Tibial nerve (tissue), 4 donors: ENCODE measurements at regions not wholly inside any gene's neighbourhood (a gene's known extent, or its start where the extent isn't known, plus 50 kb on each side); places are given as distances from the start of the nearest gene placed in this dataset.

Experiments used
- DNase-seq, 2 donors: peaks; one replicate each; pipeline ENCODE4 v3.0.0-alpha.2; 2019; ENCODE audit warnings: low spot score in 2 of 2
- H3K27ac ChIP-seq, 4 donors: fragments of 200-600 bp; sonication (generic) in 3 of 4; one replicate each; pipeline ENCODE4 v1.5.1; 2017 to 2019; ENCODE audit warnings: mild to moderate bottlenecking in 1 of 4
- H3K27me3 ChIP-seq, 2 donors: fragments of 200-600 bp; sonication (generic) in 1 of 2; one replicate each; pipeline versions ENCODE4 v1.5.1 to v1.6.0; 2017 to 2019
- H3K36me3 ChIP-seq, 3 donors: fragments of 200-600 bp; sonication (generic); one replicate each; pipeline ENCODE4 v1.5.1; 2018 to 2019
- H3K4me1 ChIP-seq, 4 donors: fragments of 200-600 bp; sonication (generic) in 3 of 4; one replicate each; pipeline ENCODE4 v1.5.1; 2017 to 2019
- H3K4me3 ChIP-seq, 4 donors: fragments of 200-600 bp; sonication (generic) in 3 of 4; one replicate each; pipeline ENCODE4 v1.5.1; 2017 to 2019; ENCODE audit warnings: mild to moderate bottlenecking in 1 of 4, moderate library complexity in 1 of 4
- H3K9me3 ChIP-seq, 4 donors: fragments of 200-600 bp; sonication (generic) in 3 of 4; one replicate each; pipeline ENCODE4 v1.5.1; 2017 to 2019
- CTCF ChIP-seq, 5 experiments: fragments of 200-600 bp in 3 of 5; fragments of 450-650 bp in 2 of 5; sonication (generic) in 3 of 5; IDR thresholded peaks; one replicate each; pipeline ENCODE4 v1.5.1; 2016 to 2019; ENCODE audit warnings: antibody characterized with exemption in 5 of 5, mild to moderate bottlenecking in 3 of 5, moderate library complexity in 2 of 5
- EP300 ChIP-seq, 2 donors: sonication (generic); formaldehyde crosslinking; IDR thresholded peaks; one replicate each; pipeline ENCODE4 v1.6.1; 2017; ENCODE audit warnings: antibody characterized with exemption in 2 of 2, mild to moderate bottlenecking in 1 of 2
- POLR2A ChIP-seq, 2 donors: fragments of 450-650 bp; IDR thresholded peaks; one replicate each; pipeline ENCODE4 v1.6.1; 2017; ENCODE audit warnings: antibody characterized with exemption in 2 of 2, mild to moderate bottlenecking in 2 of 2, moderate library complexity in 2 of 2
- WGBS, 2 donors: methylation state at CpG; one replicate each; pipeline ENCODE4 v1.1.5; 2018; 5-methylcytosine and 5-hydroxymethylcytosine counted together

GRCh38 chr6:9420316-9421015 lies 985.1 kb upstream of the SLC35B3 start:
- no peaks in the 10 kb centered on the region for H3K36me3 ChIP-seq

GRCh38 chr6:9417400-9417799 lies 982.1 kb upstream of the SLC35B3 start:
- no peak for DNase-seq
- Histone ChIP-seq H3K27me3 (no peaks in the 10 kb centered on the region), H3K4me1 (no peaks in the 10 kb centered on the region), H3K4me3 (no peak overlapping the region), H3K9me3 (no peaks in the 10 kb centered on the region), H3K36me3 (no peaks in the 10 kb centered on the region), H3K27ac (no peak overlapping the region)
- 83 to 84% methylated on average over 2 of the region's 2 CpGs for WGBS, 2 donors
- TF ChIP-seq POLR2A (IDR thresholded peaks at IDR 0.05) (no peak), EP300 (IDR thresholded peaks at IDR 0.05) (no peak), CTCF (IDR thresholded peaks at IDR 0.05) (no peak)

More at GRCh38 chr6:9420316-9421015, 985.1 kb upstream of the SLC35B3 start:
- WGBS, 2 donors = 53 to 69% methylated on average over 6 of the region's 6 CpGs
- no peak overlapping the region for H3K27ac ChIP-seq
- H3K4me1 ChIP-seq = no peaks in the 10 kb centered on the region
- no peaks in the 10 kb centered on the region for H3K27me3 ChIP-seq
- no peak for TF ChIP-seq EP300 (IDR thresholded peaks at IDR 0.05)
- TF ChIP-seq POLR2A (IDR thresholded peaks at IDR 0.05) = no peak
- TF ChIP-seq CTCF (IDR thresholded peaks at IDR 0.05) = no peak
- no peak for DNase-seq
- no peaks in the 10 kb centered on the region for H3K9me3 ChIP-seq
- H3K4me3 ChIP-seq = no peak overlapping the region

- Histone ChIP-seq H3K27me3 (no peaks in the 10 kb centered on the region), H3K27ac (no peak overlapping the region), H3K4me1 (no peaks in the 10 kb centered on the region), H3K9me3 (no peaks in the 10 kb centered on the region), H3K36me3 (no peaks in the 10 kb centered on the region), H3K4me3 (no peak overlapping the region)
- DNase-seq = no peak
- 36 to 39% methylated on average over 5 of the region's 5 CpGs for WGBS, 2 donors
- TF ChIP-seq EP300 (IDR thresholded peaks at IDR 0.05) = no peak
- peak in 2 of 5 experiments; percentile 13 to 14 for TF ChIP-seq CTCF (IDR thresholded peaks at IDR 0.05)
These were observed 977.7 kb upstream of the SLC35B3 start for GRCh38 chr6:9412951-9413559.

- Histone ChIP-seq H3K9me3 (no peaks in the 10 kb centered on the region), H3K36me3 (no peaks in the 10 kb centered on the region), H3K4me3 (no peak overlapping the region), H3K27me3 (no peaks in the 10 kb centered on the region), H3K4me1 (no peaks in the 10 kb centered on the region), H3K27ac (no peak overlapping the region)
- no peak for DNase-seq
- TF ChIP-seq POLR2A (IDR thresholded peaks at IDR 0.05) (no peak), CTCF (IDR thresholded peaks at IDR 0.05) (no peak), EP300 (IDR thresholded peaks at IDR 0.05) (no peak)
- WGBS, 2 donors = 69 to 75% methylated on average over 2 of the region's 2 CpGs
These were observed 973.8 kb upstream of the SLC35B3 start for GRCh38 chr6:9409126-9409525.

GRCh38 chr6:9408402-9409117 lies 973.2 kb upstream of the SLC35B3 start:
- no peak overlapping the region for H3K4me3 ChIP-seq
- no peak for DNase-seq
- H3K27me3 ChIP-seq = no peaks in the 10 kb centered on the region
- no peaks in the 10 kb centered on the region for H3K36me3 ChIP-seq
- no peak overlapping the region for H3K27ac ChIP-seq
- no peaks in the 10 kb centered on the region for H3K9me3 ChIP-seq
- H3K4me1 ChIP-seq = no peaks in the 10 kb centered on the region
- TF ChIP-seq POLR2A (IDR thresholded peaks at IDR 0.05) = no peak
- no peak for TF ChIP-seq EP300 (IDR thresholded peaks at IDR 0.05)
- TF ChIP-seq CTCF (IDR thresholded peaks at IDR 0.05) = no peak
- WGBS, 2 donors = 87 to 90% methylated on average over 2 of the region's 2 CpGs
